PFSK-1 (cell line): ENCODE measurements at regions not wholly inside any gene's neighbourhood (a gene's known extent, or its start where the extent isn't known, plus 50 kb on each side); places are given as distances from the start of the nearest gene placed in this dataset.

Experiments
- FOXP2 ChIP-seq: optimal IDR thresholded peaks from 2 replicates; pipeline ENCODE3; 2011; ENCODE audit warnings: borderline replicate concordance, control low read depth, inconsistent platforms; ENCODE audit not compliant: insufficient read depth; ENCODE audit errors: extremely low read length, extremely low read depth
- POLR2AphosphoS5 ChIP-seq: IDR thresholded peaks from 2 replicates; pipeline ENCODE4 v1.6.1; 2012; ENCODE audit warnings: low read depth, mild to moderate bottlenecking, control low read depth, low read length, moderate library complexity
- REST ChIP-seq, 2 experiments: IDR thresholded peaks; 2 replicates each; pipeline versions ENCODE4 v1.6.1 to v1.8.0; 2011 to 2012; ENCODE audit warnings: low read depth in 2 of 2, low read length in 2 of 2, control low read depth in 1 of 2, inconsistent platforms in 1 of 2, mild to moderate bottlenecking in 1 of 2, moderate library complexity in 1 of 2; ENCODE audit not compliant: insufficient read depth in 1 of 2
- SIN3A ChIP-seq: IDR thresholded peaks from 2 replicates; pipeline ENCODE4 v1.6.1; 2012; ENCODE audit warnings: mild to moderate bottlenecking, low read length, moderate library complexity, borderline replicate concordance; ENCODE audit not compliant: insufficient read depth
- TAF1 ChIP-seq: IDR thresholded peaks from 2 replicates; pipeline ENCODE4 v1.6.1; 2012; ENCODE audit warnings: low read length, control low read depth, borderline replicate concordance; ENCODE audit not compliant: insufficient read depth

- TF ChIP-seq POLR2AphosphoS5, result no peak
- no peak for TF ChIP-seq SIN3A
- no peak for TF ChIP-seq TAF1
- no peak for TF ChIP-seq FOXP2
- TF ChIP-seq REST (IDR thresholded peaks at IDR 0.05; ENCODE audit: insufficient read depth in 1 of 2, low read depth in 2 of 2, low read length in 2 of 2), result no peak
Observed at GRCh38 chr13:68988176-68988575, 1119.5 kb upstream of the ATXN8OS start.

- no peak for TF ChIP-seq SIN3A
- no peak for TF ChIP-seq POLR2AphosphoS5
- TF ChIP-seq FOXP2, result no peak
- TF ChIP-seq REST (IDR thresholded peaks at IDR 0.05; ENCODE audit: insufficient read depth in 1 of 2, low read depth in 2 of 2, low read length in 2 of 2), result no peak
- TF ChIP-seq TAF1, result no peak
Observed at GRCh38 chr13:68987585-68987984, 1120.0 kb upstream of the ATXN8OS start.

- TF ChIP-seq FOXP2, result no peak
- no peak for TF ChIP-seq POLR2AphosphoS5
- TF ChIP-seq REST (IDR thresholded peaks at IDR 0.05; ENCODE audit: insufficient read depth in 1 of 2, low read depth in 2 of 2, low read length in 2 of 2), result no peak
- no peak for TF ChIP-seq SIN3A
- no peak for TF ChIP-seq TAF1
Observed at GRCh38 chr13:68984688-68985319, 1122.8 kb upstream of the ATXN8OS start.

GRCh38 chr13:68982961-68983619, 1124.5 kb upstream of the ATXN8OS start:
- TF ChIP-seq POLR2AphosphoS5, result no peak
- no peak for TF ChIP-seq SIN3A
- no peak for TF ChIP-seq FOXP2
- no peak for TF ChIP-seq TAF1
- TF ChIP-seq REST (IDR thresholded peaks at IDR 0.05; ENCODE audit: insufficient read depth in 1 of 2, low read depth in 2 of 2, low read length in 2 of 2), result no peak
